Putamen (tissue), 1 donor: ENCODE measurements at regions not wholly inside any gene's neighbourhood (a gene's known extent, or its start where the extent isn't known, plus 50 kb on each side); places are given as distances from the start of the nearest gene placed in this dataset.
A peak's percentile ranks its signal among the peaks of the same experiment; 100 is the strongest.
"Not testable (repeated sequence)": the region's sequence is repeated elsewhere in the genome, so short reads cannot be mapped to it uniquely, and the experiment has no call there.

Experiments
- DNase-seq: peaks from one replicate; pipeline ENCODE4 v3.0.0-alpha.2; 2016; ENCODE audit warnings: low spot score

DNA sequence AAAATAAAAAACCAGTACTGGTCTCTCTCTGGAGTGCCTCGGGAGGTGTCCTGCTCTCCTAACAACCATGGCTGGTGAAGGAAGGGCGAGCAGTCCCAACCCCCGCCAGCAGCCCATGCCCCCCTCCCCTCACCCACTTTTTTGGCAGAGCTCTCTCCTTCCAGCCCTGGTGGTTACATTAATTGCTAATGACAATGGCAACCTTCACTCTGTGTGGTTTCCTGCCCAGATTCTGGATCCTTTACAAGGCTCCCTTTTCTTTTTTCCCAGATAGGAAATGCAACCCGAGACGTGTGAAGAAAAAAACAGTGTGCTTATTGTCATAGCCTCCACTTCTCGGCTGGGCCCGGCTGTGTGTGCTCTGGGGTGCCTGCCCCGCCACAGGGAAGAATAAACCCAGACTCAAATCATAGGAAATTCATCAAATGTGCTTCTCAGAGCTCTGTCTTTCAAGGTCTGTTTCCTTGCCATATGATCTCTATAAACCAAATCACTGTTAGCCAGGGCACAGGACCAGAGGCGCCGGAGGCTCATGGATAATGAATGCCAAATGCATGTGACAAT lies 513.0 kb downstream of the SOX6 start:
- peak; percentile 74 for DNase-seq

DNA sequence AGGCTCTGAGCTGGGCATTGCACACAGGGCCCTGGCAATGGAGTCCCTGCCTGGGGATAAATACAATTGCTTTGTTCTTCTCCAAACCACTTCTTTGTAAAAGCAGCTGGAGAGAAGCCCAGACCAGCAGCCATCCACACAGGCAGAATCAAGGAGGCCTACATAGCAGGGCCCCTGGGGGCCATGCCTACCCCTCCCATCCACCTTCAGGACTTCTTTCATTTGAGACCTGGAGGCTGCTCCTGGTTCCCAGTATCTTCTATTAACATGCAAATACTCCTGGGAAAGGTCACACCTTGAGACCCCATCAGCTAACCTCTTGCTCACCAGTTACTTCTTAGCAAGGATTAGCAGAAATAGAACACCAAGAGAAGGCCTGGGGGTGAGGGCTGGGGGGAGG lies 511.1 kb downstream of the SOX6 start:
- DNase-seq, result peak; percentile 78

DNA sequence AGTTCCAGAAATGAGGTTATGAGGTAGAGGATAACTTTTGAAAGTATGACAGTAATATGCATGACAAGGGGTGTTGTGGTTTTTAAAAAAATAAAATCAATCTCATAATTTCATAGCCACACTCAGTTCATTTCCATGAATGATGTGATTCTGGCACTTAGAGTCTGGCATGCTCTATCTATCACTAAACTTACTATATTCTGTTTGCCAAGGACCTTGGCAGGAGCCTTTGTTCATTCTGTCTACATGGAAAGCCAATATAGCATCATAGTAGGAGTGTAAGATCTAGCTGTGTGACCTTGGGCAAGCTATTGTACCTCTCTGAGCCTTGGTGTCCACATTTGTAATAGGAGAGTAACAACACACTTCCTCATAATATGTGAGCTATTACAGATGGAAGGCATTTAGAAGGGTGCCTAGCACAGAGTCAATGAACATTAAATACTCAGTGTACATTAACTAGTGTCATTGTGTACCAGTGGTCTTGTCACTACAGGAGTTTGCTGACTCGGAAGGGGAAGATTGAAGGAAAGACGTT lies 507.6 kb downstream of the SOX6 start:
- DNase-seq, result no peak

DNA sequence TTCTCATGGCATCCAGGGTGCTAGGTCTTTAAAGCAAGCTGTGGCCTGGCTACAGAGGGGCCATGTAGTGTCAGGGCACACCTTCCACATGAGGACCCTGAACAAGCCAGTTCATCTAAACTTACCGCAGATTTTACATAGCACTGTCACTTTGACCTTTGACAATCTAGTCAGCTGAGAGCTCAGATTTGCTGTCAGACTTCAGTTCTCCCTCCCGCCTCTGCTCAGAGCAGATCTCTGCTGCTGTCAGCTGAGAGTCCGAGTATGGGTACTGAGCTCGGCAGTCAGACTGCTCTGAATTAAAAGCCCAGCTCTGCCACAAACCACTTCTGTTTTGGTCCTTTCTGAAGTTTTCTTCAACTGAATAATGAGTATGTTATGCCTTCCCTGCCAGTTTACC lies 507.1 kb downstream of the SOX6 start:
- DNase-seq, result no peak

DNA sequence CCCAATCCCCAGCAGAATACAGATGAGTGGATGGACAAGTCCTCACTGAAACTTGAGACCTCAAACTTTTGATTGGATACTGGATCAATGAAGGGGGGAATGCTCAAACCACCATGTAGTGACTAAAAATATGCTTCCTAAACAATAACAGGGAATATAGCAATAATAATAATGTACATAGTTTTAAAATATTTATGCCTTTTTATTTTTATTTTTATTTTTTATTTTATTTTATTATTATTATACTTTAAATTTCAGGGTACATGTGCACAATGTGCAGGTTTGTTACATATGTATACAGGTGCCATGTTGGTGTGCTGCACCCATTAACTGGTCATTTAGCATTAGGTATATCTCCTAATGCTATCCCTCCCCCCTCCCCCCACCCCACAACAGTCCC lies 506.0 kb downstream of the SOX6 start:
- not testable (repeated sequence) for DNase-seq

DNA sequence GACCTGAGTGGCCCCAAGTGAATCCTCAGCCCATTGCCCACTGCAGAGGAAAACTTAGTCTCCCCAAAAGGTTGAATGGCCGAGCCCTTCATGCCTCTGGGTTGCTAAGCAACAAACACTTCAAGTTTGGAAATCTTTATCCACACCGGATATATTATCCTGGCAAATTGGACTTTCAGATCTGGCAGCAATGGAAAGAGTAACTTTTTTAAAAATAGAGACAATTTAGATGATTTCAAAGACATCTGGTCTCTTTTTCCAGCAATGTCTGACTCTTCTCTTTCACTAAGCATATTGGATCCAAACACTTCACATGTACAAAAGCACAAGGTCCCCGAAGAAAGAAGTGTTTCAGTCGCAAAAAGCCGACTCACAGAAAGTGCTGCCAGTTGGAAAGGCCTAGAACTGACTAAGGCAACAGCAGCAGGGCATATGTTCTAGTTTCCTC lies 505.3 kb downstream of the SOX6 start:
- DNase-seq, result no peak

DNA sequence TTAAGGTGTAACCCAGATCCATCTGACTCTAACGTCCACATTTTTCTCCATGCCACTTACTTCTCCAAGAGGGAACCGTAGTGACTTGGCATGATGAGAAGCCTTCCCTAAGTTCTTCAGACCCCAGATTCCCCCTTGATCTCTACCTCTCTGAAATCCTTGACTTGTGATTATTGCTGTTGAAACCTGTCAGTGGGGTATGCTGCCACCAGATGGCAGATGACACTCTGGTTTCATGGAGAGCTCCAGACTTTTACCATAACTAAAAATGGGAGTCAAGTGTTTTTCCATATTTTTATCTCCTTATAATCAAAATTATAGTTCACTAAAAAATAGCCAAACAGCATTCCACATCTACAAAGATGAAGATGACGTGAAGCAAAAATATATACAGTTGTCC lies 504.2 kb downstream of the SOX6 start:
- no peak for DNase-seq

DNA sequence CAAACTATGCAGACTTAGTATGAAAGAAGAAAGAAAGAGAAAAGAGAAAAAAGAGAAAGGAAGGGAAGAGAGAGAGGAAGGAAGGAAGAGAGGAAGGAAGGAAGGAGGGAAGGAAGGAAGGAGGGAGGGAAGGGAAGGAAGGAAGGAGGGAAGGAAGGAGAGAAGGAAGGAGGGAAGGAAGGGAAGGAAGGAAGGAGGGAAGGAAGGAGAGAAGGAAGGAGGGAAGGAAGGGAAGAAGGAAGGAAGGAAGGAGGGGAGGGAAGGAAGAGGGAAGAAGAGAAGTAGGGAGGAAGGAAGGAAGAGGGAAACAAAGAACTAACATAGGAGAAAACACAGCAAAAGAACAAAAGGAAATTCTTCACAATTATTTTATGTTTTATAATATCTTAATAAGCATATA lies 502.1 kb downstream of the SOX6 start:
- DNase-seq, result no peak

DNA sequence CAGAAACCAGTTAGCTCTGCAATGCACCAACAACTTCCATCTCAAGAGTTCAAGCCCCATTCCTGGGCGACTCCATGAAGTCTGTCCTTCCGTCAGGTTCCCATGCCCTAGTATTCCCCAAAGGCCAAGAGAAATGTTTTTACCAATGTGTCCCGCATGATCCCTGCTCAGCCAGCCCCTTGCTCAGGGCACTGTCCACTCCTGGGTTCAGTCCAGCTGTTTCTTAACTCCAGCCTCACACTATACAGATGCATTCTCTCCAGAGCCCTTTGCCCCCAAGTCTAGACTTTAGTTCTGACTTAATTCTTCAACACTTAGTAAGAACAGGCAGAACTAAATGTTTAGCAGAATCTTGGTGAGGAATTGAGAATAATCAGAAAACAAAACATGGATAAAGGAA lies 497.5 kb downstream of the SOX6 start:
- no peak for DNase-seq

DNA sequence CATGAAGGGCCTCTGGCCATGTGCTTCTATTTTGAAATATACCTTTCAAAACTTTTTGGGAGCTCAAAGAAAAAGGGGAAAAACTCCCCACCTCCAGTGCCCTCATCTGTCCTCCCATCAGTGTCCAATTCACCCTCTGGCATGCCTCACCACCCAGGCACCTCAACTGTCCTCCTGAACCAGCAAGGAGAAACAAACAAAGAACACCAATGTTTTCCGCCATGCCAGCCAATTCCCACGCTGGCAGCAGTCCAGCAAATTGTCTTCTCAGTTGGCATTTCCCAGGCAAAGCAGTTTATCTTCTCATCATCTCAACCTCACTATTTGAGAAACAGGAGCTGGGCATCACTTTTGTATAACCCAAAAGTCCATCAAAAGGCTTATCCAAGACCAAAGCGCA lies 496.9 kb downstream of the SOX6 start:
- DNase-seq, result no peak

DNA sequence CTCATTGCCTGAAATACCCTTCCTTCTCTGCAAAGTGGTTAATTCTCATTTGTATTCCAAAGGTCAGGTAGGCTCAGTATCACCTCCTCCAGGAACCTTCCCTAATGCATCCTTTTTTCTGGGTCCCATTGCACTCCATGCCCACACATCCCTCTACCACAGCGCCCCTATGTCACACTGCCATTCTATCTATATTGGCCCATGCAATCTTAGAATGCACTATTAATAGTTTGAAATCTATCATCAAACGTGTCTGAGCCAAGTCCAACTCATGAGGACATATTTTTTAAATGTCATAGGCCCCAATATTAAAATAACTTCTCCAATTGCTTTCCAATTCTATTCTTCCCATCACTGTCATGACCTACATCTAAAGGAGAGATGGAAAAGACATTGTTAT lies 495.1 kb downstream of the SOX6 start:
- DNase-seq, result no peak

DNA sequence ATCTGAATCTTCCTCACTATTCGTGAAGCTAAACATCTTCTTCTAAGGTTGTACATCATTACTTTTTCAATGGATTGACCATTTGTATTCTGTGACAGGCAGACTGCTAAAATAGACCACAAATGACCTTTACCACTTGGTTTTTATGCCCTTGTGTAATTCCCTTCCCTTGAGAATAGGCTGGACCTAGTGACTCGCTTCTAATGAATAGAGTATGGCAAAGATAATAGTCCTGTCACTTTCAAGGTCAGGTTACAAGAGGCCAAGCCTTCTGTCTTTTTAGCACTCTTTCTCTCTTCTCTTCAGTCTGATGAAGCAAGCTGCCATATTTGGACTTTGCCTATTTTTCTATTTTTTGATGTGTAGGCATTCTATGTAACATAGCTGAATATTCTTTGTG lies 492.9 kb downstream of the SOX6 start:
- no peak for DNase-seq

DNA sequence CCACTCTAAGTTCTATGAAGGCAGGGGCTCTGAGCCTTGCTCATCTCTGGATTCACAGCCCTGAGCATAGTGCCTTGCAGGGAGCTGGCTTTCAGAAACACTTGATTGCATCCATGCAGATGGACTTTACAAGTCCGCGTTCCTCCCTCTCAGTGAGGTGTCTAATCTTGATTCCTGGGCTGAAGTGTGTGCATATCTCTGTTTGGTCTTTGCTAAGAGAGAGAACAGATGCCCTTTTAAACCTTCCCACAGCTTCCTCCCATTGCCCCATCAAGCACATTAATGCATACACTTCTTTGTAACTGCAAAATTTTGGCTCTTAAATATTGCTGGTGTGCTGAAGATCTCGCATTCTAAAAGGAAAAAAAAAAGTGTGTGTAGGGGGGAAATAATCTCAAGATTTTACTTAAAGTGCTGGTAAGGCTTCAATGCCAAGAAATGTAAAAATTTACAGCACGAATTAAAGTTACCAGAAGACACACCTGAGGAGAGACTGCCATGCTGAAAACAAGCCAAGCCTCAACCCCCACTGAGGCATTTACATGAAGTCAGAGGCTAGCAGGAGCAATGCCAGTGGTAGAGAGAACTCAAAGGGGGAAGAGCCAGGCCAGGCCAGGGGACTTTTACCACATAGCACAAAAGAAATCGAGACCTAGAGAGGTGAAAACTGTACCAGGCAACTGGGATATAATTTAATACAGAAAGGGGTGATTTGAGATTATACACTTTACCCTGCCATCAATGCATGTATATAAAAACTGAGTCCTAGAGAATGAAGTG lies 492.1 kb downstream of the SOX6 start:
- DNase-seq, result no peak

DNA sequence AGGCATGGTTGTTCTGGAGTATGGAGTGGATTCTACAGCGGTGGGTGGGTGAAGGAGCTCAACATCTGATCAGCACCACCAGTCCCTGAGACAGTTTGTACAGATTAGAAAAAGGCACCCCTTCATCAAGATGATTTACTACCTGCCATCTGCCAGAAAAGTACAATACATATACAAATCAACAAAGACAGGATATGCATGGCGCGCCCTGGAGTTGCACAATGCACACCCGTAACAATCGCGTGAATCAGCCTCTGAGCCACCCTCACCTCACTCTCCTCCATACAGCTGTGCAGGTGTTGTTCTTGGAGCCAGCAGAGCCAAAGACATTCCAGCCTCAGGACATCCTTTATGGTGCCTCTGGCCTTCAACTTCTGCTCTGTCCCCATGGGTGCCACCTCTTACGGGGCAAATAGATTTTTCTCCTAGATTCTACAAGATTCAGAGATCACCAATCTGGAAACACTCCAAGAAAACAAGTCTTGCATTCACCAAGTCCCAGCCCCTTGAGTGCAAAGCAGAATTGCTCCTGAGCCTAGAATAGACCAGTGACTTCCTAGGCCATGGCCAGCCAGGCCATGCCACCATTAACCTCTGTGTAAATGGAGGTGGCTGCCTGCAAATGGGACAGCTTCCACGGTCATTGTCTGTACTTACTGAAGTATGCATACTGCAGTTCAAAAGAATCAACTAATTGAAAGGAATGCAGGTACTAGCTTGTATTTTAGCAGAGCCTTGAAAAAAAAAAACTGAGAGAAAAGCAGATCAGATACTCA lies 490.9 kb downstream of the SOX6 start:
- DNase-seq, result no peak

DNA sequence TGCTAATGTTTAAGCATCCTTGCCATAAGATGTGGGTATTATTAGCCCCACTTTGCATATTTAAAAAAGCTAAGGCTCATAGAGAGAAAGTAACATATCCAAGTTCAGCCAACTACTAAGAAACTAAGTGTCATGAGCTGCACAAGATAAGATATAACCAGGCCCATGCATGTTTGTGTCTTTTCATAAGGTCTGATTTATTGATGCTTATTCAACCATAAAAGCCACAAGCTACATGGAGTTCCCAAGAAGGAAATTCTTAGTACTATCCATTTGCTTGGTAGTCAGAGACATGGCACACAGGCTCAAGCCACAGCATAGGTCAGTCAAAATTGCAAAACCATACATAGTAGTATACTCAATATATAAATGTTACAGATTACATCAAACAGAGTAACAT lies 488.5 kb downstream of the SOX6 start:
- no peak for DNase-seq

DNA sequence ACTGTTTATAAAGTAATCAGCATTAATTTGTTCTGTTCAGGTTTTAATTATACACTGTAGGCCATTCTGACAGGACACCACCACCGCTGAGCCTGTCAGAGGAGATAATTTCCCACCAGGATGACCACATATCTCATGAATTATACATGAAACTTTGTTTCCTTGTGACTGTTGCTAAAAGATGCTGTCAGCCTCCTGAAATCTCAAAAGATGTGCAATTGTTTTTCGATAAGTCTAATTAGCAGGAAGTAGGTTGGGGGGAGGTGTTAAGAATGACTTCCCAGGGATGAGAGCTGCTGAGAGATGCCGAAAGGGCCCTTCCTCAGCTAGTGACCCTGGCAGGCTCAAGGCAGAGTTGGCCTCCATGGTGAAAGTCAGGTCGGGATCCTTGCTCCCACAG lies 485.4 kb downstream of the SOX6 start:
- DNase-seq, result no peak

DNA sequence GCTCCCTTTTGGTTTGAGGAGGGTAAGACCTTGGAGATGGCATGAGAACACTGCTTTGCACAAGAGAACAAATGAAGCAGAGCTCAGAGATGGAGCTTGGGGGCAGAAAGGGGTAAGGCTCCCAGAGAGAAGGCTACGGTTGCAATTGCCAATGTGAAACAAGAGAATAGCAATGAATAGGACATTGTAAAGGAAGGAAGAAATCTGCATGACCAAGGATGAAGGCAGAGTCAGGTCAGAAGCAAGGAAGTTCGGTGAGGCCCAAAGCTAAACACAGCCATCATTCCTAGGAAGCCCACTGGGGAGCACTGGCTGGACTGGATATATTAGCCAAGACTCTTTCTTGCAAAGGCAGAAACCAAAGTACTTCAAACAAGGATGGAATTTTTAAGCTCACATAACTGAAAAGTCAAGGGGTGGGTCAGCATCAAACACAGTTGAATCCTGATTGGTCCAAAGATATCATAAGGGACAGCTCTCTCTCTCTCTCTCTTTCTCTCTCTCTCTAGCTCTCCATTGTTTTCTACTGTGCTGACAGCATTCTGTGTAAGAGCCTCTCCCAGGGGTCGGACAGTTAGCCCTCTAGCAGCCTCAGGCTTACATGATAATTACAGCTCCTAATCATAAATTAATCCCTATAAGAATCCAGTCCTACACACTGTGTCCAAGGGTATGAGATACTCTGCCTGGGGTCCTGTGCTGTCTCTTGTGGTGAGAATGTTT lies 484.3 kb downstream of the SOX6 start:
- no peak for DNase-seq

DNA sequence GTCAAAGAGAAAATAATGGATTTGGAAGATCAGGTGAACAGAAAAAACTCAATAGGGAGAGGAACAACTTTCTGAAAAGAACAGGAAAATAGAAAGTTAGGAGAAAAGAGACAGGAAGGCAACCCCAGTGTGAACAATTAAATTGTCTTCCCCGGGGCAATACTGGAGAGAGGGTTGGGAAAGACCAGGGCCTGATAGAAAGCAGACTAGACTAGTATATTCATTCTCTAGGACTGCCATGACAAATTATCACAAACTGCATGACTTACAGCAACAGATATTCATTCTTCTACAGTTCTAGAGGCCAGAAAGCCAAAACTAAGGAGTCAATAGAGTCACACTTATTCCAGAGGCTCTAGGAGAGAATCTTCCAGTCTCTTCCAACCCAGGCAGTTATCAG lies 482.8 kb downstream of the SOX6 start:
- DNase-seq, result no peak

DNA sequence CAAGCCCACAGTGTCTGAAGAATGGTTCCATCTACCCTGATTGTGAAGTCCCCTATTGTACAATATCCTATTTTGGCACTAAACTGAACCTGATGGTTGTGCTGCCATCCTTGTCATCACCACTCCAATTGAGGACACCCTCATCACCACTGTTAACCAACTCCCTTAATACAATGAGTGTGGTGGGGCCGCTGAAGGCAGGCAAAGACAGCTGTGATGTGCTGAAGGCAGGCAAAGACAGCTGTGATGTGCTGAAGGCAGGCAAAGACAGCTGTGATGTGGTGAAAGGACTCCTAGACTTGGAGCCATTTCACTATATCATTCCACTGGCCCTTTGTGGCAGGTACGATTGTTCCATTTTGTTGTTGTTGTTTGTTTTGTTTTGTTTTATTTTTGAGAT lies 481.6 kb downstream of the SOX6 start:
- DNase-seq, result no peak

DNA sequence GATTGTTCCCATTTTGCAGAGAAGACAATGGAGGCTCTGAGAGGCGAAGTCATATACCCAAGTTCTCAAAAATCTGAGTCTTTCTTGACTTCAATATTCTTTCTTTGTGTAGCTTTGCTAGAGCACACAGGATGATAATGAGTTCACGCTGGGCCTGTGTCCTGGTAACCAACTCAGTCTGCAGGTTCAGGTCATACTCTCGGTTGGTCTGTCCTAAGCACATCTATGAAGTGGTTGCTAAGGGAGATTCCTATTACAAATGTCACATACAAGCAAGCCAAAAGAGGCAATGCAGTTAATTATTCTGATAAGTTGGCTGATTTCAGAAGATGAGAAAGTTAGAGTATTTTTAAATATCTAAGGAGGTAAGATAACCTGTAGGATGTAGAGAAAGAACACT lies 481.0 kb downstream of the SOX6 start:
- DNase-seq, result no peak

DNA sequence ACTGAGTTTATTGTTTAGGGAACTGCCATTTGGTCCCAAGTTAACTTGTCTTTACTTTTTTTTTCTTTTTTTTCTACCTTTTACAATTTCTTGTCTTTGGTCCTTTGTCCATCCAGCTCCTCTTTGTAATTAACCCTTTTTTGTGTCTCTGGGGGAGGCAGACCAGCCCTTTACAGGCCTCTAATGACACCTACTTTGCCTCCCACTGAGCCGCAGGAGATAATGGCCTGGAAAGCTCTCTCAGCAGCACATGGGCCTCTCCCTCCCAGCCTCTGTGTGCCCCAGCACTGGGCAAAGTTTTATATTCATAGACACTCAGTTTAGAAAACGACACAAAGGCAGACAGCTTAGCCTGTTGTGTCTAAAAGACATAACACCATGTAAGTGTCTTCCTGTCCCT lies 480.4 kb downstream of the SOX6 start:
- no peak for DNase-seq

DNA sequence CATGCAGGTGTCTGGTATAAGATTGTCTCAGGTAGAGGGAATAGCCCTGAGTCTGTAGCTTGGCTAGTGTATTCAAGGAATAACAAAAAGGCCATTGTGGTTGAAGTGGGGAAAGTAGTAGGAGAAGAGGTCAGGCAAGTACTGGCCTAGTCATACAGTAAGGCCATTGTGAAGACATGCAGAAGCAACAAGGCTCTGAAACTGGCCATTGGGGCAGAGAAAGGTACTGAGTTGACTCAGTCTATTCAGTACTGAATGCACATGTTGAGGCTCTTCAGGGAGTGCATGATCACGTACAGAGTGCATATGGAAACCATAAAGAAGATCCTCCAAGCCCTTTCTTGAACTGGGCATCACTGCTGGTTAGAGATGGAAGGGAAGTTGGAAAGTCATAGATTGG lies 477.6 kb downstream of the SOX6 start:
- DNase-seq, result no peak
